ENCODE measurements at regions not wholly inside any gene's neighbourhood (a gene's known extent, or its start where the extent isn't known, plus 50 kb on each side); places are given as distances from the start of the nearest gene placed in this dataset.
"Not testable (repeated sequence)": the region's sequence is repeated elsewhere in the genome, so short reads cannot be mapped to it uniquely, and the experiment has no call there.

- TF ChIP-seq, protein P1, sequence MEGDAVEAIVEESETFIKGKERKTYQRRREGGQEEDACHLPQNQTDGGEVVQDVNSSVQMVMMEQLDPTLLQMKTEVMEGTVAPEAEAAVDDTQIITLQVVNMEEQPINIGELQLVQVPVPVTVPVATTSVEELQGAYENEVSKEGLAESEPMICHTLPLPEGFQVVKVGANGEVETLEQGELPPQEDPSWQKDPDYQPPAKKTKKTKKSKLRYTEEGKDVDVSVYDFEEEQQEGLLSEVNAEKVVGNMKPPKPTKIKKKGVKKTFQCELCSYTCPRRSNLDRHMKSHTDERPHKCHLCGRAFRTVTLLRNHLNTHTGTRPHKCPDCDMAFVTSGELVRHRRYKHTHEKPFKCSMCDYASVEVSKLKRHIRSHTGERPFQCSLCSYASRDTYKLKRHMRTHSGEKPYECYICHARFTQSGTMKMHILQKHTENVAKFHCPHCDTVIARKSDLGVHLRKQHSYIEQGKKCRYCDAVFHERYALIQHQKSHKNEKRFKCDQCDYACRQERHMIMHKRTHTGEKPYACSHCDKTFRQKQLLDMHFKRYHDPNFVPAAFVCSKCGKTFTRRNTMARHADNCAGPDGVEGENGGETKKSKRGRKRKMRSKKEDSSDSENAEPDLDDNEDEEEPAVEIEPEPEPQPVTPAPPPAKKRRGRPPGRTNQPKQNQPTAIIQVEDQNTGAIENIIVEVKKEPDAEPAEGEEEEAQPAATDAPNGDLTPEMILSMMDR (conservative IDR thresholded peaks at IDR 0.05; ENCODE audit: low read depth, low read length) = no peak
- no peak for DNase-seq (ENCODE audit: low read depth)
- no peak overlapping the region for H3K4me3 ChIP-seq (ENCODE audit: low read length)
Observed at GRCh38 chr14:61146899-61147298, 134.2 kb downstream of the TMEM30B start.

DNA sequence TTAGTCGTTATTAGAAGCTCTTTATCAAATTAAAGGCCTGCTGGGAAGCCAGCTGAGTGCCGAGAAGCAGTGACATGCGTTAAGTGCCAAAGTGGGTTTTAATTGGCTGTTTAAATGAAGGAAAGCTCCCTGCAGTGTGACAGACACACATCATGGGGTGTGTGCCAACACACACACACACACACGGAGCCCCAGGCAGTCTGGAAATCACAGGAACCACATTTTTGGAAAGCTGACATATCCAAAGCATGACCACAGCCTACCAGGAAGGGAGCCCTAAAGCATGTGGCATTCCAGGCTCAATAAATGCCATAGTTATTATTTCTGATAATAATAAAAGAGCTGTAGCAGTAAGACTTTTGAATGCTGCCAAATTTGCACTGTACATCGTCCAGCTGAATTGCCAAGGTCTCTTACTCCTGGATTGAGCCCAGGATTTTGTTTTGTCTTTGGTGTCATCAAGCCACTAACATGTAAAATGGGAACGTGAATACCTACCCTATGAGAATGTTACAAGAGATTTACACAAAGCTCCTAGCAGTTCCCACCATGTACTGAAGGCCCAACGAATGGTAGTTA, 135.1 kb downstream of the TMEM30B start:
- no peak for DNase-seq (ENCODE audit: low read depth)
- TF ChIP-seq, protein P1 (conservative IDR thresholded peaks at IDR 0.05; ENCODE audit: low read depth, low read length) = no peak
- no peak overlapping the region for H3K4me3 ChIP-seq (ENCODE audit: low read length)

GRCh38 chr14:61145034-61145902, 135.9 kb downstream of the TMEM30B start:
- TF ChIP-seq, protein P1 (conservative IDR thresholded peaks at IDR 0.05; ENCODE audit: low read depth, low read length) = no peak
- DNase-seq (ENCODE audit: low read depth) = peak; percentile 73
- no peak overlapping the region for H3K4me3 ChIP-seq (ENCODE audit: low read length)

DNA sequence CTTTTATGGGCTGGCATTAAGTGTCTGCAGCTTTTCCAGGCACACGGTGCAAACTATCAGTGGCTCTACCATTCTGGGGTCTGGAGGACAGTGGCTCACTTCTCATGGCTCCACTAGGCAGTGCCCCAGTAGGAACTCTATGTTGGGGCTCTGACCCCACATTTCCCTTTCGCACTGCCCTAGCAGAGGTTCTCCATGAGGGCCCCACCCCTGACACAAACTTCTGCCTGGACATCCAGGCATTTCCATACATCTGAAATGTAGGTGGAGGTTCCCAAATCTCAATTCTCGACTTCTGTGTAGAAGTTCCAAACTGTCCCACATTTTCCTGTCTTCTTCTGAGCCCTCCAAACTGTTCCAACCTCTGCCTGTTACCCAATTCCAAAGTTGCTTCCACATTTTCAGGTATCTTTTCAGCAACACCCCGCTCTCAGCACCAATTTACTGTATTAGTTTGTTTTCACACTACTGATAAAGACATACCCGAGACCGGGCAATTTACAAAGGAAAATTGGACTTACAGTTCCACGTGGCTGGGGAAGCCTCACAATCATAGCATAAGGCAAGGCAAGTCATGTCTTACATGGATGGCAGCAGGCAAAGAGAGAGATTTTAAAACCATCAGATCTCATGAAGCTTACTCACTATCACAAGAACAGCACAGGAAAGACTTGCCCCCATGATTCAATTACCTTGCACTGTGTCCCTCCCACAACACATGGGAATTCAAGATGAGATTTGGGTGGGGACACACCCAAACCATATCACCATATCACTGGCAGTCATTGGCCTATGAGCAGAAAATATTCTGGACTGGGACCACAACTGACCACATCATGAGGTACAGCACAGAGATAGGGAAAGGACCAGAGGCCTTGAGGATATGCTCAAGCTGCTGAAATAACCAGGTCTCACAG, 136.8 kb downstream of the TMEM30B start:
- not testable (repeated sequence) for DNase-seq (ENCODE audit: low read depth); H3K4me3 ChIP-seq (ENCODE audit: low read length)

- DNase-seq (ENCODE audit: low read depth) = no peak
- TF ChIP-seq, protein P1 (conservative IDR thresholded peaks at IDR 0.05; ENCODE audit: low read depth, low read length) = no peak
- no peak overlapping the region for H3K4me3 ChIP-seq (ENCODE audit: low read length)
Observed at GRCh38 chr14:61140872-61141271, 140.3 kb downstream of the TMEM30B start.

- DNase-seq (ENCODE audit: low read depth) = no peak
- TF ChIP-seq, protein P1 (conservative IDR thresholded peaks at IDR 0.05; ENCODE audit: low read depth, low read length) = no peak
- H3K4me3 ChIP-seq (ENCODE audit: low read length) = no peak overlapping the region
Observed at GRCh38 chr14:61140271-61140670, 140.9 kb downstream of the TMEM30B start.

DNA sequence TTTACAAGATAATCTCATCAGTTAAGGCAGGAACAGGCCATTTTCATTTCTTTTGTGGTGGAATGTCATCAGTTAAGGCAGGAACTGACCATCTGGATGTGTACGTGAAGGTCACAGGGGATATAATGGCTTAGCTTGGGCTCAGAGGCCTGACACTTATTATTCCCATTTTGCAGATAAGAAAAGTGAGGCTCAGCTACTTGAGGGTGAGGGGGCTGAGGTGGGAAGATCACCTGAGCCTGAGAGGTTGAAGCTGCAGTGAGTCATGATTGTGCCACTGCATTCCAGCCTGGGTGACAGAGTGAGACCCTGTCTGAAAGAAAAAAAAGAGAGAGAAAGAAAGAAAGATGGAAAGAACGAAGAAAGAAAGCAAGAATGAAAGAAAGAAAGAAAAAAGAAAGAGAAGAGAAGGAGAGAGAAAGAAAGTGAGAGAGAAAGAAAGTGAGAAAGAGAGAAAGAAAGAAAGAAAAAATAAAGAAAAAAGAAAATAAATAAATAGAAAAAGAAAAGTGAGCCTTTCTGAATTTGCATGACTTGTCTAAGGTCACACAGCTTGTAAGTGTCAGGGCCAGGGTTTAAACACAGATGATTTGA, 142.0 kb downstream of the TMEM30B start:
- no peak for DNase-seq (ENCODE audit: low read depth)
- TF ChIP-seq, protein P1 (conservative IDR thresholded peaks at IDR 0.05; ENCODE audit: low read depth, low read length) = no peak
- H3K4me3 ChIP-seq (ENCODE audit: low read length) = no peak overlapping the region
